Gastrocnemius medialis (tissue), 4 donors: ENCODE measurements at regions not wholly inside any gene's neighbourhood (a gene's known extent, or its start where the extent isn't known, plus 50 kb on each side); places are given as distances from the start of the nearest gene placed in this dataset.

Experiments used
- CTCF ChIP-seq, 5 experiments: fragments of 450-650 bp in 3 of 5; fragments of 200-600 bp in 2 of 5; sonication (generic) in 2 of 5; IDR thresholded peaks in 4 of 5; conservative IDR thresholded peaks in 1 of 5; 1 replicate in 4 of 5; 2 replicates in 1 of 5; pipeline ENCODE4 v1.5.1; 2016 to 2019; ENCODE audit warnings: antibody characterized with exemption in 5 of 5, mild to moderate bottlenecking in 3 of 5, moderate library complexity in 3 of 5
- POLR2A ChIP-seq, 2 donors: fragments of 450-650 bp; IDR thresholded peaks; one replicate each; pipeline ENCODE4 v1.6.1; 2017; ENCODE audit warnings: antibody characterized with exemption in 2 of 2, mild to moderate bottlenecking in 2 of 2, moderate library complexity in 2 of 2

- TF ChIP-seq POLR2A (IDR thresholded peaks at IDR 0.05) (no peak), CTCF (IDR thresholded peaks at IDR 0.05 in 4 of 5, conservative IDR thresholded peaks at IDR 0.05 in 1 of 5) (no peak)
Measured at GRCh38 chr9:120336021-120336752, 243.8 kb downstream of the CDK5RAP2 start.
